ENCODE measurements at regions not wholly inside any gene's neighbourhood (a gene's known extent, or its start where the extent isn't known, plus 50 kb on each side); places are given as distances from the start of the nearest gene placed in this dataset.

DNA sequence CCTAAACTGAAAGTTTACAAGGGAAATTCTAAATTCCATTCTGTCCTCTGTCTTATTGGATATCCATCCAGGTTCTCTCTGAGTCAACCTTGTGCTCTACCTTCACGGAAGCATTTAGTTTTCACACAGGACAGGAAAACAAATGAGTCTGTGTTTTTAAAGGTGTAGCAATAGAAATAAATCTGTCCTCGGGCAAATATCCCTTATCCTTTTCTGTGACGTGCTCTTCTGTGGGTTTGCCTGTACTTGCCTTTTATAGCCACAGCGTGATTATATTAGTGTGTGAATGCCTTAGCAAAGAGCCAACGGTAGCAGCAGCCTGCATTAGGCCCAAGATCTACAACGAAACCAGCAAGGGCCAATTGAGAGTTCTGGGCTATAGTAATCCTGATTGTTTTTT, 127.2 kb upstream of the PLSCR5 start:
- TF ChIP-seq POLR2AphosphoS5 (IDR thresholded peaks at IDR 0.05; ENCODE audit: borderline replicate concordance, low read depth, low read length) (no peak), EZH2 (IDR thresholded peaks at IDR 0.05) (no peak)
